Ovary (tissue), 3 donors: ENCODE measurements at regions not wholly inside any gene's neighbourhood (a gene's known extent, or its start where the extent isn't known, plus 50 kb on each side); places are given as distances from the start of the nearest gene placed in this dataset.

ENCODE experiments used
- CTCF ChIP-seq, 3 donors: fragments of 450-650 bp in 2 of 3; fragments of 200-600 bp in 1 of 3; IDR thresholded peaks; one replicate each; pipeline versions ENCODE4 v1.5.1 to v1.8.0; 2016 to 2022; ENCODE audit warnings: antibody characterized with exemption in 3 of 3, mild to moderate bottlenecking in 1 of 3
- EP300 ChIP-seq: sonication (generic); formaldehyde crosslinking; IDR thresholded peaks from one replicate; pipeline ENCODE4 v1.6.1; 2017; ENCODE audit warnings: antibody characterized with exemption
- POLR2A ChIP-seq: fragments of 450-650 bp; IDR thresholded peaks from one replicate; pipeline ENCODE4 v1.6.1; 2017; ENCODE audit warnings: antibody characterized with exemption, mild to moderate bottlenecking, moderate library complexity
- donor health status: DM: no; HTN: no; CAD: no.

DNA sequence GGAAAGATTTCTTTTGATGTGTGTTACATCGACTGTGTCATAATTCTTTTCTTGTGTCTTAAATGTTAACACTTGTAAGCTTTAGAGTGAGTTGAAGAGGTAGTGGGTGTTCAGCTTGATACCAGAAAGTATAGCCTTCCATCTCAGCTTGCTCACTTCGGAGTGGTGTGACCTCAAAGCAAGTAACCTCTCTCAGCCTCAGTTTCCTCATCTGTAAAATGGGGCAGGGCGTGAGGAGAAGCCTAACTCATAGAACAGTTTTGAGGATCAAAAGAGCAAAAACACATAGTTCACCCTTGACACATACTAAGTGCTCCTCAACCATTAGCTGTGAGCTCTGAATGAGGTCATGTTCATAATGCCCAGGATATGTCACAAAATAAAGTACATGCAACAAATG is 434.8 kb upstream of the PROK2 start:
- TF ChIP-seq EP300 = no peak
- no peak for TF ChIP-seq POLR2A
- TF ChIP-seq CTCF (IDR thresholded peaks at IDR 0.05) = no peak
